AG08395 (cell line): ENCODE measurements at regions not wholly inside any gene's neighbourhood (a gene's known extent, or its start where the extent isn't known, plus 50 kb on each side); places are given as distances from the start of the nearest gene placed in this dataset.

Experiments used
- DNase-seq: peaks from one replicate; pipeline ENCODE4 v3.0.0; 2012; ENCODE audit warnings: mixed read lengths, low spot score

DNA sequence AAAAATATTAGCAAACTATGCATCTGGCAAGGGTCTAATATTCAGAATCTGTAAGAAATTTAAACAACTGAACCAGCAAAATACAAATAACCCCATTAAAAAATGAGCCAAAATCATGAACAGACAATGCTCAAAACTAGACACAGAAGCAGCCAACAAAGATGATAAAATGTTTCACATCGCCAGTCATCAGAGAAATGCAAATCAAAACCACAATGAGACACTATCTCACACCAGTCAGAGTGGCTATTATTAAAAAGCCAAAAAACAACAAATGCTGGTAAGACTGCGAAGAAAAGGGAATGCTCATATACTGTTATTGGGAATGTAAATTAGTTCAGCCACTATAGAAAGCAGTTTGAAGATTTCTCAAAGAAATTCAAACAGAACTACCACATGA, 201.3 kb upstream of the CPEB2 start:
- DNase-seq = no peak

DNA sequence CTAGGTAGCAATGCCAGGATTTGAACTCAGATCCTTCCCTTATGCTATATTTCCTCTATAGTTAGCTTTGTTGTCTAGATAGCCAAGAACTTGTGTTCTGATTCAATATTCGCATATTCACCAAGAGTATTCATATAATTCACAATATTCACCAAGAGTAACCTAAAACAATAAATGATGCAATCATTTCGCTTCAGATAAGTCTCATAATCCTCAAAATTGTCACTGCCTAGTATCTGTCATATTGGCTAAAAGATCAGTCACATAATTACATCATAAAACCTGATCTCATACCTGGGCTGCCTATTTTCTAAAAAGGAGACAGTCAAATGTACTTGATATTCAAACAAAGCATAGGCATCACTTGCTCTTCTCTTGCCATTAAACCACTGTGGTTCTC, 199.7 kb upstream of the CPEB2 start:
- no peak for DNase-seq

DNA sequence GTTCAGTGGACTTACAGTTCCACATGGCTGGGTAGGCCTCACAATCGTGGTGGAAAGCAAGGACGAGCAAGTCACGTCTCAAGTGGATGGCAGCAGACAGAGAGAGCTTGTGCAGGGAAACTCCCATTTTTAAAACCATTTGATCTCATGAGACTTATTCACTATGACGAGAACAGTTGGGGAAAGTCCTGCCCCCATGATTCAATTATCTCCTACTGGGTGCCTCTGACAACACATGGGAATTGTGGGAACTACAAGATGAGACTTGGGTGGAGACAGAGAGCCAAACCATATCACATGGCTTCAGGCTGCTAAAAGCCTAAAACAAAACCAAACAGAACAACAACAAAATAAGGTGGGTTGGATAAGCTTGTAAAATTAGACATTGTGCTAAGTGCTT, 194.4 kb upstream of the CPEB2 start:
- DNase-seq = no peak

DNA sequence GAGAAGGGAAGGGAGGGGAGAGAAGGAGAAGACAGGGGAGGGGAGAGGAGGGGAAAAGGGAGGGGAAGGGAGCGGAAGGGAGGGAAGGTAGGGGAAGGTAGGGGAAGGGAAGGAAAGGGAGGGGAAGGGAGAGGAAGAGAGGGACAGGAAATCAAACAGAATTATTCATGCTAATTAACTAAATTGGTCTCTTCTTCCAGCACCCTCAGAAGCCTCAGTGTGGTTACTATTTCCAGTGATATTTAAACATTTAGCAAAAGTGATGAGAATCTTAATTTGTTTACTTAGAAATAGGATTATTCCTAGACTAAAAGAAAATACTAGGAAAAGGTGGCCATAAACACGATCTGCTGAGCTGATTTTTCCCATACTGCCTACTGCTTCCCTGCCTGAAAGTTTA, 193.1 kb upstream of the CPEB2 start:
- DNase-seq = no peak

DNA sequence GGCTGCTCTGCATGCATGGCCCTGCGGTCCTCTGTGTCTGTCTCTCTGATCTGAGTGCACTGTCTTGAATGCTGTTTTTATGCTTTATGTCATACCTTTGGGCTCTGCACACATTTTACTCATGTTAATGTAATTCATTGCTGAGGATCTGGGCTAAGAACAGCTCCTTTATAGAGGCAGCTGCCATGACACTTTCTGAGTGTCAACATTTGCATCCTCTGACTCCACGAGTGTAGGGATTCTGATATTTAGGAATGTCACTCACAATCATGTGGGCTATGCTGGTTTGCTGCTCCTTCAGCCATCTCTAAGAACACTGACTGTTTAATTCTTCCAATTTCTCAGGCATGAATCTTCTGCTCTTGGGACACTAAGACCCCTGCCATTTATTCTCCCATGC, 192.2 kb upstream of the CPEB2 start:
- no peak for DNase-seq

DNA sequence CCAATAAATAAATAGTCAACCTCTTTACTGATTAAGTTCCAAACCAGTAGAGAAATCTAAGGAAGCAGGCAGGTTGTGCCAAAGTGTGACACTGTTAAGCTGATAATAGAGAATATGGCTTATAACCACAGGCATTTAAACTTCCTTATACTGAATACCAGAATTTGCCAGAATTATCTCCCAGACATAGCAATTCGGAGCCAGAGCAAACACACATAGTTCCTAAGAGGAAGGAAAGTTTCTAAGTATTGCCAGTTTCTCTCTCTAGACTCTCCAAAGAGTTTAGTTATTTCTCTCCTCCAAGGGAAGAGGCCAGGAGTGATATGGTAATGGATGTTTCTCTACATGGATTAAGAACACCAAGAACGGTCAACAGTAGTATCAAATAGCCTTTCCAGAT, 191.7 kb upstream of the CPEB2 start:
- DNase-seq = no peak

DNA sequence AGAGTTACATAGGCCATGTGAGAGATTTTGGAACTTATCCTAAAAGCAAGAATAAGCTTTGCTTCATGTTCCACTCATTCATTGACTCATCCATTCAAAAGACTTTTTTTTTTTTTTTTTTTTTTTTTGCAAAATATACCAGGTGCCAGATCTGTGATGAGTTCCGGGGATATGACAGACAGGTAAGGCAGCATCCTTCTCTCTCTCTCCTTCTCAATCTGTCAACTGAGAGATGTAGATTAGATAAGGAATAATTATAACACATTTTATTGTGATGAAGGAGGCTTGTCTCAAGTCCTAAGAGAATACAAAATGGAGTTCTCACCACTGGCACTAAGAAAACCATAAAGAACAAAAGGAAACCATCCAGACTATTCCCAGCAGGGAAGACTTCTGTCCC, 190.2 kb upstream of the CPEB2 start:
- no peak for DNase-seq

DNA sequence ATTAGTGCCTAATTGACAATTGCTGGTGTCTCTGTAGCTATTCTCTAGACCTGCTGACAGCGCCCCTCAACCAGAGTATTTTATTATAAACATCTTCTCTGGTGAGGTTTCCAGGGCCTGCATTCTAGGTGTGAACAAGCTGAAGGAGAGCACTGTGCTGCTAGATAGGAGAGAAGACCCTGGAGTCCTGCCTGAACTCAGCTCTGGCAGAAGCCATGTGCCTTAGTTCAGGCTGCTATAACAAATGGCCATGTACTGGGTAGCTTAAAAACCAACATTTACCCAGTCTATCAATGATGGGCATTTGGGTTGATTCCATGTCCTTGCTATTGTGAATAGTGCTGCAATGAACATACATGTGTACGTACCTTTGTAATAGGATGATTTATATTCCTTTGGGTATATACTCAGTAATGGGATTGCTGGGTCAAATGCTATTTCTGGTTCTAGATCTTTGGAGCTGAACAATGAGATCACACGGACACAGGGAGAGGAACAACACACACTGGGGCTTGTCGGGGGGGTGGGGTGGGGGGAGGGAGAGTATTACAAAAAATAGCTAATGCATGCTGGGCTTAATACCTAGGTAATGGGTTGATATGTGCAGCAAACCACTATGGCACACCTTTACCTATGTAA, 185.5 kb upstream of the CPEB2 start:
- no peak for DNase-seq

DNA sequence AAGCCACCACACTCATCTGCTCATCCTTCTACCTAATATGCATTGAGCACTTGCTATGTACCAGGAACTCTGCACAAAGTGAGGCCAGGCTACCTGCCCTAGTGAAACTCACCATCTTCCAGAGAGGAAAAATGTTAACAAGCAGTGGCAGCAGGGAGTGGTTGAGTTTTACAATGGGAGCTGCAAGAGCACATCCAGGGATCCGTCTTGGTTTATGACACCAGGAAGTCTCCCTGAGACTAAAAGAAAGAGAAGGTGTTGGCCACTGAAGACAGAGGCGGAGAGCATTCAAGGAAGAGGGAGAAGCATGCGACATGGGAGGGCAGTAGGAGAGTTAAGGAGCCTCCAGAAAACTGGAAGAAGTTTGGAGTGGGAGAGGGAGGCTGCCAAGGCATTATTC, 178.1 kb upstream of the CPEB2 start:
- no peak for DNase-seq

DNA sequence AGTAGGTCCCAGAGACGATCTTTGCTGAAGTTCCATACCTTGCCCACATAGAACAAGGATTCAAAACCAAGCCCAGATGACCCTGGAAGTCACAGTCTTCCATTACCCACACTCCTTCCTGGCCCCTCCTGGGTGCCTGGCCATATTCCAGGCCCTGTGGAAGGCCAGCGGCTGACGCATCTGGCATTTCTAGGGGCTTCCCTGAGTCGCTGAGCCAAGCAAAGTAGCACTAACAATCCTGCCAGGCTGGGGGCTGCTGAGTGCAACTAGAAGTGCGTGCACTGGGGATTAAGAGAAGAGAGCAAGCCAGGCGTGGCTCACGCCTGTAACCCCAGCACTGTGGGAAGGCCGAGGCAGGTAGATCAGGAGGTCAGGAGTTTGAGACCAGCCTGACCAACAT, 175.2 kb upstream of the CPEB2 start:
- DNase-seq = peak; percentile 12

DNA sequence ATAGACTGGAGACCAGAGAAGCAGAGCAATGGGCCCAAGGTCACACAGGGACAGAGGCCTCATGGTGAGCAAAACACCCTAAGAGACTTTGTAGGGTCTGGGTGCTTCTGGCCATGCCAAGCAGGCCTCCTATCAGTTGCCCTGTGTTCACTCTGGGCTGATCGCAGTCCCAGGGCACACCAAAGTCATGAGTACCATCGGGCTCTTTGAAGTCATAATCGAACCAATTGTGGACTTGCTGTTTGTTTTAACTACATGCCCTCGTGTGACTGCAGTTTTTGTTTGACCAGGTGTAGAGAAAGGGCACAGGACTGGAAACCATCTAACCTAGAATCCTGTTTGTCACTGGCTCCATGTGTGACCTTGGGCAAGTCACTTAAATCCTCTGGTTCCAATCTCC, 172.5 kb upstream of the CPEB2 start:
- no peak for DNase-seq

DNA sequence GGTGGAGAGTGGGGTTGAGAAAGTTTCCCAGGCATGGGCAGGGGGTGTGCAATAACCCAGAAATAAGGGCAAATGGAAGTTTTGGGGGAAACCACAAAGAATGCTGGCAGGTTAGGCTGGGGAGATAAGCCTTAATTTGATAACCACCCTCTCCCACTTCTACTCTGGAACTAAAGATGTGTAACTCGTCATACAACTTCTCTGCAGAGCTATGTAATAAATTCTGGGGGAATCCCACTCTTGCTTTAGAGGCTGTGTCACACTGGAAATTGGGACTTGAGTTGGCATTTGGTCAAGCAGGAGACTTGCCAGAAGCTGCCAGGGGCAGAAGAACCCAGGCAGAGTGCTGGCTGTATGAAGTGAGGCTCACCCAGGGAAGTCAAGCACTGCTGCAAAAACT, 170.9 kb upstream of the CPEB2 start:
- DNase-seq = no peak

DNA sequence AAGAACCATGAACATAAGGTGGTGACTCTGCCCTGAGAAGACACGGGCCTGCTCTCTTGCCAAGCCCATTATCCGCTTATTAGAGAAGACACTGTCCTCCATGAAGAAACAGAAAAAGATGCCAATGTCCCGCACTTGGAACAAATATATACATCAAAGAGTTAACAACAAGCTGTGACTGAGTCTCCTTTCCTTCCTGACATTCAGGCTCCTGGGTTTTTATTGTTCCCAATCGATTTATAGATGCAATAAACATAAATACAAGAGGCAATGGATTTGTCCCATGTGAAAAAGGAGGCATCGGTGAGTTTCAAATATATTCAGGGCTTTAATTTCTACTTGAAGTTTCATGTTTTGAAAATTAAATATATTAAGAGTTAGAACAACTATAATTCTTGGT, 169.2 kb upstream of the CPEB2 start:
- DNase-seq = no peak

DNA sequence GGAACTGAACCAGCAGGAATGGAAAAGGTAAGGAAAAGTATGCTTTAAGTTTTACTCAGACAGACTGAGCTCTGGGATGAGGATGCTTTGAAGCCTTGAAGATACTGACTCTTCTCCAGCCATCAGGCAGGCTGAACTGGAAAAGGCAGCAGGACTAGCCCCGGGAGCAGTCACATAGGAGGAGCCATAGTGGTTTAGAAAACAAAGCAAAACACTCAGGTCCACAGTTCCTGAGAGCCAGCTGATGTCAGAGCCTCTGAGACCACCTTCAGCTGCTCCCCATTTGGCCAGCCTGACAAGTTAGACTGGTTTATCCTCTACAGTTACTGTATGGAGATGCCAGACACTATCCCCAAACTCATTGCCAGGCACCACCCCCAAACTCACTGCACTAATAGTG, 167.9 kb upstream of the CPEB2 start:
- DNase-seq = no peak

DNA sequence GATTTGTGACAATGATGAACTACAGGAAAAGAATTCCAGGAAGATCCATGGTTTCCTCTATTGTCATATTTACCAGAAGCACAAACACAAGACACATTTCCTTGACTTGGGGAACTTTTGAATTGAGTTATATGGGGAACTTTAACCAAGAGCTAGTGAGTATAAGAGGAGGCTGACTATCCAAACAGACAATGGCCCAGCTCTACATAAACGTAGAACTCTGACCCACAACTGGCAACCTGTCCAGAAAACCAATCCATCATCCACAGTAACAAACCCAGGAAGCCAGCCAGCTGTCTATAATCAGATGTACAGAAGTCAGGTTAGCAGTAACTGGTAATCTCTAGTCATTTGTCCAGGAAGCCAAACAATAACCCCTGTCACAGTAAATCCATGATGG, 167.0 kb upstream of the CPEB2 start:
- DNase-seq = no peak

DNA sequence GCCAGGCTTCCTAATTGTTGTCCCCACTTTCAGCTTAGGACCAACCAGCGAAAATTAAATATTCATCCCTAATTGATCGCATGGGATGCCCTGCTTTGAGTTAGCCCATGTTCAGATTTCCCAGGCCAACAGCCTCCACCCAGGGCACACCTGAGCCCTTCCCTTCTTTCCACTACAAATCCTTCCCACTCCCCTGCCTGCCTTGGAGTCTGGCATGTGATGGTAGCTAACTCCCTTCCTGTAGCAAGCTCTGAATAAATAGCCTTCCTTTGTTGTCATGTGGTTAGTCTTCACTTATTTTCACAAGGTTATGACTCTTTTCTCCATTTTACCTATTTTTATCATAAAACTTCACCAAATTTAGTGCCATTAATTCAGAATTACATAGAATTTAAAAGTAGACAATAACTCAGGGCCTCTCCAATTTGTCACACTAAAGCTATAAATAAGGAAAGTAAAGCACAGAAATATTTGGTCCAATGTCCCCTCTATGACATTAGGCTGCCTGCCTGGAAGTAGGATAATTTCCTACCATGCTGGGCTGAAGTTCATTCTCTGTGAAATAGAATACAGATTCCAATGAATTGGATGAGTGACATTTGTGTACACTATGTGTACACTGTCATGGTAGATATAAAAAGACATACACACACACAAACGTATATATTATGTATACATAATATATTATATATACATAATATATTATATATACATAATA, 166.4 kb upstream of the CPEB2 start:
- no peak for DNase-seq

DNA sequence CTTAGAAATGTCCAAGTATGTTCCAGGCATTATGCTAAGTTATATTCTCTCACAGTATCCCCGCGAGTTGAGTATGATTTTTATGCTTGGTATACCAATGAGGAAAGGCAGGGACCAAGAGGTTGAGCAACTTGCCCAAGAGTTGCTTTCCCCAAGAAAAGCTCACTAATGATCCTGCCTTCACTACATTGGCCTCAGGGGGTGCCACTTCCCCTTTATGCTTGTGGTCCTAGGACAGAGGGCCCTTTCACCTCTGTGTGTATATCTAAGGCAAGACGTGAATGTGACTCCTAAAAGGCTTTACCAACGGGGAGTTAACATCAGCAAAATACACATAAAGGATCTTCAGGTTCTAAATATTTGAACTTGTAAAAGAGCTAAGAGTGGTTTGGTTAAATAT, 164.4 kb upstream of the CPEB2 start:
- DNase-seq = no peak

DNA sequence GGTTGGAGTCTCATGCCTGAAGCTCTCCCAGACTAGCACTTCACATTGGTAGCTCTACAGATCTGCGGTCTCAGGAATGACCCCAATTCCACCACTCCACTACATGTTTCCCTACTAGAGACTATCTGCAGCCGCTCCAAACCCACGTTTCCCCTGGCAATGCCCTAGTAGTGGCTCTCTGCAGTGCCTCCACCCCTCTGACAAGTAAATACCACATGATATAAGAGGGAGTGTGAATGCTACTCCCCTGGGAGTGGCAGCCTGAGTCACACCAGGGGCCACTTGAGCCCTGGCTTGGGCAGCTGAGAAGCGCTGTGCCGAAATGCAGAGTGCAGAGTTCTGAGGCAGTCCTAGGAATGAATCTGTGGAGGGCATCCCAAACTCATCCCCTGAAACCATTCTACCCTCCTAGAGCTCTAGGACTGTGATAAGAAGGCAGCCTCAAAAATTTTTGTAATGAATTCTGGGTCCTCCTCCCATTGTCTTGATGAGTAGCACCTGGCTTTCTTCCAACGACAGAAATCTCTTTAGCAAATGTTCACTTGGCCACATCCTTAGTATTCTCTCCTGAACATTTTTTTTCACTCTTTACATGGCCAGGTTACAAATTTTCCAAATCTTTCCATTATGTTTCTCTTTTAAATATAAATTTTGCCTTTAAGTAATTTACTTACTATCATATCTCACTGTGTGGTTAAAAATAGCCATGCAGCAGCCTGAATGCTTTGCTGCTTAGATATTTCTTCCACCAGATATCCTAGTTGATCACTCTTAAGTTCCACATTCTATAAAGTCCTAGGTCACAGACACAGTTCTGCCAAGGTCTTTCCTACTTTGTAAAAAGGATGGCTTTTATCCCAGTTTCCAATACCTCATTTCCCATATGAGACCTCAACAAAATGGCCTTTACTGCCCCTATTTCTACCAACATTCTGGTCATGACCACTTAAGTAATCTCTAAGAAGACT, 160.2 kb upstream of the CPEB2 start:
- peak; percentile 25 for DNase-seq

DNA sequence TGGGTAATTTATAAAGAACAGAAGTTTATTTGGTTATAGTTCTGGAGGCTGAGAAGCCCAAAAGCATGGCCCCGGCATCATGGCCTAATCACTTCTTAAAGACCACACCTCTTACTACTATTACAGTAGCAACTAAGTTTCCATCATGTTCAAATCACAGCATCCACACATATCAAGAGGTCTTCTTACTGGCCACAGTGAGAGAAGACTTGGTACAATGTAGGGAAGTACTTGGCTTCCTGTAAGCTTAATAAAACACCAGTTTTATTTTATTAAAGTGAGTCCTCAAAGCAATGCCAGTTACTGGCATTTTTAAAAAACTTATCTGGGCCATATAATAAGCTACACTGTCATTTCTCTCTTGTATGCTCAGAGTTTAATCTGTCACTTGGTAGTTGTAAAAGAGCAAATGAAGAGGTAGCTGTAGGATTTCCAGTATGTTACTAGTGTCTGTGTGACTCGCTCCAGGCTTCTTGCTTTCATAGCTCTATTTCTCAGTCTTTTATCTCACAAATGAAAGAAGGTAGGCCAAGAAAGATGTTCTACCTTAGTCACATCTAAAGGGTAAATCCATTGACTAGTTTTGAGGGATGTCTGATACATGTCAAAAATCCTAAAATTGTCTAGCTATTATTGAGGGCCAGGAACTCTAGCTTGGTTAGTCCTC, 159.2 kb upstream of the CPEB2 start:
- DNase-seq = no peak

DNA sequence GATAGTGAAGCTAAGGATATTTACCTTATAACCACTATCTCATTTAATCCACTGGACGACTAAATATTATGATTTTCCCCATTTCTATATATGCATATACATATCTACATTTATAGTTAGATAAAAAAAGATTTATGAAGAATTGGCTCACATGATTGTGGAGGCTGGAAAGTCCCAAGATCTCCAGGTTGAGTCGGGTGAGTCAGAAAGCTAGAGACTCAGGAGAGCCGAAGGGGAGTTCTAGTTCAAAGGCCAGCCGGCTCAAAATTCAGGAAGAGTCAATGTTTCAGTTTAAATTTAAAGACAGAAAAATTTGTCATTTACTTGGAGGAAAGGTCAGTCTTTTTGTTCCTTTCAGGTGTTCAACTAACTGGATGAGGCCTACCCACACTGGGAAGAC, 158.2 kb upstream of the CPEB2 start:
- no peak for DNase-seq

DNA sequence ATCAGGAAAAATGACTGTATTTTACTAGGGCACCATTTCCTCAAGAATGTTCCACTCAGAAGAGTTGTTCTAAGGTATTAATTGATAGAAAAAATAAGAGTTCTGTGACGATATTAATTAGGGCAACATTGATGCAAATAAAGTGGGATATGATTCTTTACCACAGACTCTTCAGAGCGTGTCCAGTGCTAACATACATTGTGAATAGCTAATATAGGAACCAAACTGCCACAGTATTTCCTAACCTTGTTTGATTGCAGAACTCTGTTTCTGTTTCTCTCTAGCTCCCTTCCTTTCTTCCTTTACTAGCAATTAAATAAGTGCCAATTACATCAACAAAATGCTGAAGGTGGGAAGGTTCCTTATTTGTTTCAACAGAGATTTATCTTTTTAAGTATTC, 154.1 kb upstream of the CPEB2 start:
- DNase-seq = no peak

DNA sequence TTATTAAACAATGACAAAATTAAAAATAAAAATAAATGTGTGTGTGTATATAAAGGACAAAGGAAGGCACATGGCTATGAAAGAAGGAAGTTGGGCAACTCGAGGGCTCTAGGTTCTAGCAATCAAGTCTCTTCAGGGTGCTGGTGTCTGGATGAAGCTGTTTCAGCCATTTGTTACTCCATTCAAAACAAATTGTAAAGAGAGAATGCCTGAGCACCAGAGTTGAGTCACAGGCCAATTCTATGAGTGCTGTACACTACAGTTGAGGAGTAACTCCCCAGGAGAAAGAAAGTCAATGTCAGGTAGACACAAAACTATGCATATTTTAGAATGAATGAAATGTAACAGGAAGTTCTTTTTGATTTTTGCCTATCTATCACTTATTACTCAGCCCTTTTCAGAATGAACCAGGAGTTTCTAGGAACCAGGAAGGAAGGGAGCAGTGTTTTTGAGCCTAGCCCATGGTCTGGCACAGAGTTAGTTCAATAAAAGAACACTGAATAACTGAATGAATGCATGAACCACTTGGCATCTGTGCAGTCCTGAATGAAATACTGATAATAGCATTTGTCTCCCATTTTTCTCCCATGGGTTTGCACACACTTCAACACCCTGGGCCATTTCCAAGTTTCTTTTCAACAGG, 151.7 kb upstream of the CPEB2 start:
- DNase-seq = no peak
